HUES64 (cell line): ENCODE measurements at regions not wholly inside any gene's neighbourhood (a gene's known extent, or its start where the extent isn't known, plus 50 kb on each side); places are given as distances from the start of the nearest gene placed in this dataset.
"Not testable (repeated sequence)": the region's sequence is repeated elsewhere in the genome, so short reads cannot be mapped to it uniquely, and the experiment has no call there.

Experiments used
- H3K27ac ChIP-seq: 2 replicates; pipeline ENCODE4 v1.7.0; 2013; ENCODE audit warnings: low read depth, low read length, inconsistent platforms
- H3K27me3 ChIP-seq: 2 replicates; pipeline ENCODE4 v1.6.1; 2013; ENCODE audit warnings: mild to moderate bottlenecking, low read length; ENCODE audit not compliant: insufficient read depth
- H3K36me3 ChIP-seq: 2 replicates; pipeline ENCODE4 v1.6.1; 2013; ENCODE audit warnings: mild to moderate bottlenecking, low read length; ENCODE audit not compliant: insufficient read depth
- H3K4me1 ChIP-seq: 2 replicates; pipeline ENCODE4 v1.6.1; 2013; ENCODE audit warnings: mild to moderate bottlenecking, low read length, moderate library complexity; ENCODE audit not compliant: insufficient read depth
- H3K4me3 ChIP-seq: 2 replicates; pipeline ENCODE4 v1.5.1; 2013; ENCODE audit warnings: mild to moderate bottlenecking, low read length, moderate library complexity
- H3K9ac ChIP-seq: 2 replicates; pipeline ENCODE4 v1.6.1; 2013; ENCODE audit warnings: mild to moderate bottlenecking, low read depth, low read length
- H3K9me3 ChIP-seq: 2 replicates; pipeline ENCODE4 v1.6.1; 2013; ENCODE audit warnings: low read depth, low read length; ENCODE audit not compliant: insufficient read depth
- WGBS: fragments of 150-250, 120-280 bp; methylation state at CpG from one replicate; pipeline ENCODE4 v1.1.7; 2013; ENCODE audit warnings: missing lambda C conversion rate; 5-methylcytosine and 5-hydroxymethylcytosine counted together

DNA sequence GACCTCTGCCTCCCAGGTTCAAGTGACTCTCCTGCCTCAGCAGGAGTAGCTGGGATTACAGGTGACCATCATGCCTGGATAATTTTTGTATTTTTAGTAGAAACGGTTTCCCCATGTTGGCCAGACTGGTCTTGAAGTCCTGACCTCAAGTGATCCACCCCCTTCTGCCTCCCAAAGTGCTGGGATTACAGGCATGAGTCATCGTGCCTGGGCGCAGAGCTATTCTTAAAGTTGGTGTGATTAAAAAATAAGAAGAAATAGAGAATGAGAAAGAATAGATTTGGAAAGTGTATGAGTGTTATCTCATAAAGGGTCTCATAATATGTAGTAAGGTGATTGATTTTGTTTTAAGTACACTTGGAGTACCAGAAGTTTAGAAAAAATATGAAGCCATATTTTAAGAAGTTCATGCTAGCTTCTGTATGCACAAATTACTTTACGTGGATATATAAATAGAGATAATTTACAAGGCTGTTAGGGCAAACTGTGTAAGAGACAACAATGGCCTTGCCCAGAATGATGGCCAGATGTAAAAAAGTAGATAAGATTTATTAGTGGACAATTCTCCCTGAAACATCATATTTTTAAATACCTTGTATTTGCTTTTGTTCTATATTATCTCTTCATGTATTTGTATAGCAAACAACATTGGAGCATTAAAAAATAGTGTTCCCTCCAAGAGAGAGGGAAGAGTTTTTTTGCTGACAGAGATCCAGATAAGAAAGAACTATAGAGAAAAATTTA is 1108.5 kb downstream of the SLC16A7 start:
- no peak overlapping the region for H3K4me3 ChIP-seq
- H3K9me3 ChIP-seq = peaks cover 22% of the 10 kb centered on the region
- no peaks in the 10 kb centered on the region for H3K4me1 ChIP-seq
- 90% methylated on average over 4 of the region's 4 CpGs for WGBS
- no peak overlapping the region for H3K9ac ChIP-seq
- H3K27me3 ChIP-seq = no peaks in the 10 kb centered on the region
- H3K27ac ChIP-seq = no peak overlapping the region
- no peaks in the 10 kb centered on the region for H3K36me3 ChIP-seq

DNA sequence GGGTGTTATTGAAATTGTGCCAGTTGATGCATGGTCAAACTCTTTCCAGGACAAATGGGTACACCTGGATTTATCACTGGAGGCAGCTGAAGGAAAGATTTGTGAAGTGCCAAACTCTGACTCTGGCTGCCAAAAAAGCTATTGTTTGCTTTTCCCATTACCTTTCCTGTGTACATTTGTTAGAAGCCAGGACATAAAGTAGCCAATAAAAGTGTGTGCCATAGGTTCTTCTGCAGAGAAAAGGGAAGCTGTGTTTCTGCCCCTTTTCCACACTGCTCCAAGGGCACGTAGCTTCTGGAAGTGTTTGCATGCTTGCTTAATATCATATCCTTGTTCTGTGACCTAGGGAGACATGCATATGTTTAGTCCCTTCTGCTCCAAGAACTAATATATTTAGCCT is 1114.4 kb downstream of the SLC16A7 start:
- H3K9me3 ChIP-seq = peaks cover 29% of the 10 kb centered on the region
- H3K36me3 ChIP-seq = no peaks in the 10 kb centered on the region
- H3K27ac ChIP-seq = no peak overlapping the region
- no peaks in the 10 kb centered on the region for H3K4me1 ChIP-seq
- H3K4me3 ChIP-seq = no peak overlapping the region
- no peak overlapping the region for H3K9ac ChIP-seq
- 44% methylated on average over 1 of the region's 1 CpG for WGBS
- H3K27me3 ChIP-seq = no peaks in the 10 kb centered on the region

- H3K27ac ChIP-seq = no peak overlapping the region
- 100% methylated on average over 1 of the region's 5 CpGs for WGBS
Measured at GRCh38 chr12:60714141-60714900, 1118.5 kb downstream of the SLC16A7 start.

DNA sequence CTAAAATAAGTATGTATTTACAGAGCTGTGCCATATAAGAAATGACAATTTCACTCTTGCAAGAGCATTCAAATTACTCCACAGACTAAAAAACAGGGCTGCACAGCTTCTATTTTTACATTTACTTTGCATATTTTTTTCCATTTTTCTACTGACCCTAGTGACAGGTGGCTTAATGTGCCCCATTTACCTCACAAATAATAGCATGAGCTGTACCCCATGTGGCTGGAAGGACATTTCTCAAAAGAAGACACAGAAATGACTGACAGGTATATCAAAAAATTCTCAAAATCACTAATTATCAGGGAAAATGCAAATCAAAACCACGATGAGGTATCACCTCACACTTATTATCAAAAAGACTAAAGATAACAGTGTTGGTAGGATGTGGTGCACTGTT is 1128.6 kb downstream of the SLC16A7 start:
- H3K4me3 ChIP-seq = no peak overlapping the region
- peaks cover 8% of the 10 kb centered on the region; the same call in 1 of the 2 replicates for H3K9me3 ChIP-seq
- no CpG with 5 or more reads among the region's 1 CpG for WGBS
- H3K27ac ChIP-seq = no peak overlapping the region
- H3K27me3 ChIP-seq = no peaks in the 10 kb centered on the region
- no peaks in the 10 kb centered on the region for H3K36me3 ChIP-seq
- H3K4me1 ChIP-seq = no peaks in the 10 kb centered on the region
- no peak overlapping the region for H3K9ac ChIP-seq

More at GRCh38 chr12:60714141-60714900, 1118.5 kb downstream of the SLC16A7 start:
- Histone ChIP-seq H3K9me3 (peaks cover 21% of the 10 kb centered on the region), H3K36me3 (no peaks in the 10 kb centered on the region), H3K4me1 (no peaks in the 10 kb centered on the region), H3K27me3 (no peaks in the 10 kb centered on the region), H3K4me3 (no peak overlapping the region), H3K9ac (no peak overlapping the region)

DNA sequence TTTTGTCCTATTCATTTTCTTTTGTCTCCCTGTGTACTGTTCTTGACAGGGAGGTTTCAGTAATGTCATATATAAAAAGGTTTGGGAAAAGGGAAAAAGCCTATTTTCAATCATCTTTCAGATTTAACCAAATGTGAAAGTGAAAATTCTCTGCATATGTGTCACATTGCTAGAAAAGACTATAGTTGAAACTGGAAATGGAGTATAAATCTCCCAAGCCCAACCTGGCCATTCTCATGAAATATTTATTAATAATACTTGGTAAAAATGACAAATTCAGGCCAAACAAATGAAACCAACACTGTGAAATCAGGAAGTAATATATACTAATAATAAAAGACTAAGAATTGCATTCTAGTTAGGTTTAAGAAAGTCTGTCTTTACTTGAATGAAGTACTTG is 1129.2 kb downstream of the SLC16A7 start:
- H3K9ac ChIP-seq = no peak overlapping the region
- H3K4me3 ChIP-seq = no peak overlapping the region
- H3K9me3 ChIP-seq = peaks cover 10% of the 10 kb centered on the region; the same call in 1 of the 2 replicates
- no peaks in the 10 kb centered on the region for H3K27me3 ChIP-seq
- H3K4me1 ChIP-seq = no peaks in the 10 kb centered on the region
- no peak overlapping the region for H3K27ac ChIP-seq
- no peaks in the 10 kb centered on the region for H3K36me3 ChIP-seq

GRCh38 chr12:60752589-60752988 is 1156.8 kb downstream of the SLC16A7 start:
- no peak overlapping the region for H3K4me3 ChIP-seq
- H3K9ac ChIP-seq = no peak overlapping the region
- WGBS = no CpG with 5 or more reads among the region's 1 CpG
- H3K27ac ChIP-seq = no peak overlapping the region
- H3K27me3 ChIP-seq = no peaks in the 10 kb centered on the region
- no peaks in the 10 kb centered on the region for H3K36me3 ChIP-seq
- H3K4me1 ChIP-seq = no peaks in the 10 kb centered on the region
- peaks cover 17% of the 10 kb centered on the region for H3K9me3 ChIP-seq

- H3K9me3 ChIP-seq = 0 out of 2 replicates have a peak, but pooled peaks cover 7% of the 10 kb centered on the region
- no CpG with 5 or more reads among the region's 1 CpG for WGBS
- no peaks in the 10 kb centered on the region for H3K27me3 ChIP-seq
- H3K4me1 ChIP-seq = no peaks in the 10 kb centered on the region
- H3K27ac ChIP-seq = no peak overlapping the region
- no peaks in the 10 kb centered on the region for H3K36me3 ChIP-seq
- no peak overlapping the region for H3K4me3 ChIP-seq
- no peak overlapping the region for H3K9ac ChIP-seq
Measured at GRCh38 chr12:60758224-60758623, 1162.4 kb downstream of the SLC16A7 start.

DNA sequence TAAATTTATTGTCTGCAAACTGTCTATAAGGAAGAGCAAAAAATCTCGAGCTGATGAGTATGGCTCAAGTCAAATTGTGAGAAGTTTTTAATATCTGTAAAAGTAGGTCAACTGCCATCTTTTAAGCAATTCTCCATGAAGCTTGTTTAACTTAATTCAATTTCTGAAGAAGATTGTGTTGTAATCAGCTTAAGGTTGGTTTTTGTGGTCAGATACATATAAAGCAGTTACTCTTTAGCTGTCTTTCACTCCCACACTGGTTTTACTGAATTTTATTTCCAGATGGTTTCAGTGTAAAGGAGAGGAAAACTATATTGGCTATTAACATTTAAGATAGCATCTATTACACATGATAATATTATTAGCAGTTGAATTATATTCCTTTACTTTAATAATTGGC is 1165.1 kb downstream of the SLC16A7 start:
- Histone ChIP-seq H3K27me3 (no peaks in the 10 kb centered on the region), H3K36me3 (no peaks in the 10 kb centered on the region), H3K4me1 (no peaks in the 10 kb centered on the region), H3K4me3 (no peak overlapping the region), H3K9me3 (0 out of 2 replicates have a peak, but pooled peaks cover 3% of the 10 kb centered on the region), H3K27ac (no peak overlapping the region), H3K9ac (no peak overlapping the region)
- WGBS = 71% methylated on average over 1 of the region's 1 CpG

- not testable (repeated sequence) for H3K27me3 ChIP-seq, H3K4me3 ChIP-seq, H3K36me3 ChIP-seq, H3K4me1 ChIP-seq, H3K9ac ChIP-seq, H3K27ac ChIP-seq
- 68% methylated on average over 1 of the region's 1 CpG for WGBS
- peaks cover 17% of the 10 kb centered on the region for H3K9me3 ChIP-seq
Measured at GRCh38 chr12:60801166-60801565, 1205.3 kb downstream of the SLC16A7 start.

DNA sequence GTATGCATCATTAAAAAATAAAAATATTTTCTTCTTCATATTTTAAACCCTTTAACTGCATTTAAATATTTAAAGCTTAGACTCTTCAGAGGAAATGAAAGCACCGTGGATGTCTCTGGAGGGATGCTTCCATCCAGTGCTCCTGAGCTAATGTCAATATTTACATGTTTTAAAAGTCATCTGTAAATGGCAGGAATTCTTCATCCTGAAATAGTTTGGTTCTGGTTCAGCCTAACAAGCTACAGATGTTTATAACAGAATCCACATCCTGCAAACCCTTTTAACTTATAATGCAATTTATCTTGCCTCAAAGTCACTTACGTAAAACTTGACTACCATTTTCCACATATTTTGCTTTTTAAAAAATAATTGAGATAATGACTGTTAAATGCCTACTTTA is 1207.3 kb downstream of the SLC16A7 start:
- Histone ChIP-seq H3K9me3 (peaks cover 18% of the 10 kb centered on the region), H3K9ac (no peak overlapping the region)
- WGBS = 79% methylated on average over 2 of the region's 2 CpGs

GRCh38 chr12:60805364-60805763 is 1209.5 kb downstream of the SLC16A7 start:
- H3K27ac ChIP-seq = no peak overlapping the region
- H3K4me1 ChIP-seq = no peaks in the 10 kb centered on the region
- no peaks in the 10 kb centered on the region for H3K27me3 ChIP-seq
- H3K36me3 ChIP-seq = no peaks in the 10 kb centered on the region
- 79% methylated on average over 4 of the region's 4 CpGs for WGBS
- H3K9me3 ChIP-seq = peaks cover 14% of the 10 kb centered on the region
- H3K9ac ChIP-seq = no peak overlapping the region
- H3K4me3 ChIP-seq = no peak overlapping the region

More for the DNA sequence above, 1207.3 kb downstream of the SLC16A7 start:
- Histone ChIP-seq H3K36me3 (no peaks in the 10 kb centered on the region), H3K27me3 (no peaks in the 10 kb centered on the region), H3K27ac (no peak overlapping the region), H3K4me3 (no peak overlapping the region), H3K4me1 (no peaks in the 10 kb centered on the region)
